ENCODE measurements at regions not wholly inside any gene's neighbourhood (a gene's known extent, or its start where the extent isn't known, plus 50 kb on each side); places are given as distances from the start of the nearest gene placed in this dataset.

DNA sequence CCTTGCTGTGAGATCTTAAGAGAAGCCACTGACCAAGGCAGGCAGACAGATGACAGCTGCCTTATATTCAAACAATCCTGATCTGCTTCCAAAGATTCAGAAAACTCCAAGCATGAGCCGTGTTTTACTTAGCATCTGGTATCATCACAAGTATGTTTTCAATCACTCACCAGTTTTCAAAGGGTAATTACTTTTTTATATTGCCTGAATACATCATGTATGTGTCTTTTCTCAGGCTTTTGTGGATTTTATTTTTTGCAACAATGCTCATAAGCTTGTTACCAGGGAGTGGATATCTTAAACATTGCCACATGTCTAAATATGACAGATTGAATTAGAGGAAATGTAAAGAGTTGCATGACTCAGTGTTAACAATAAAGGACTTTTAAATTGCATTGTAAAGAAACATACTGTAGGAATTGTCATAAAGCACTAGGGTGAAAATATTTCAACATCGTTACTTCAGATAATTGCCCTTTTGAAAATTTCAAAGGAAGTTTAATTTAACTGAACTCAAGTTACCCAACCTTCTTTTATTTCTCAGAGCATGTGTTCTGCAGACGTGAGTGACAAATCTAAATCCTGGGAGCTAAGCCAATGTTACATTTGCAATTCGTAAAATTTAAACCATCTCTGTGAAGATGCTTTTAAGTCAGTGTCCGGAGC, 326.1 kb downstream of the PLK2 start:
- H3K4me3 ChIP-seq (replicated peaks; ENCODE audit: low read depth, low read length) = no peak overlapping the region
- peak; percentile 75 for DNase-seq (ENCODE audit: low read depth)
- no peak for TF ChIP-seq CTCF (IDR thresholded peaks at IDR 0.05; ENCODE audit: low read length, missing control alignments)

GRCh38 chr5:58133216-58133615, 326.7 kb downstream of the PLK2 start:
- TF ChIP-seq CTCF (IDR thresholded peaks at IDR 0.05; ENCODE audit: low read length, missing control alignments) = no peak
- no peak for DNase-seq (ENCODE audit: low read depth)
- no peak overlapping the region for H3K4me3 ChIP-seq (replicated peaks; ENCODE audit: low read depth, low read length)

DNA sequence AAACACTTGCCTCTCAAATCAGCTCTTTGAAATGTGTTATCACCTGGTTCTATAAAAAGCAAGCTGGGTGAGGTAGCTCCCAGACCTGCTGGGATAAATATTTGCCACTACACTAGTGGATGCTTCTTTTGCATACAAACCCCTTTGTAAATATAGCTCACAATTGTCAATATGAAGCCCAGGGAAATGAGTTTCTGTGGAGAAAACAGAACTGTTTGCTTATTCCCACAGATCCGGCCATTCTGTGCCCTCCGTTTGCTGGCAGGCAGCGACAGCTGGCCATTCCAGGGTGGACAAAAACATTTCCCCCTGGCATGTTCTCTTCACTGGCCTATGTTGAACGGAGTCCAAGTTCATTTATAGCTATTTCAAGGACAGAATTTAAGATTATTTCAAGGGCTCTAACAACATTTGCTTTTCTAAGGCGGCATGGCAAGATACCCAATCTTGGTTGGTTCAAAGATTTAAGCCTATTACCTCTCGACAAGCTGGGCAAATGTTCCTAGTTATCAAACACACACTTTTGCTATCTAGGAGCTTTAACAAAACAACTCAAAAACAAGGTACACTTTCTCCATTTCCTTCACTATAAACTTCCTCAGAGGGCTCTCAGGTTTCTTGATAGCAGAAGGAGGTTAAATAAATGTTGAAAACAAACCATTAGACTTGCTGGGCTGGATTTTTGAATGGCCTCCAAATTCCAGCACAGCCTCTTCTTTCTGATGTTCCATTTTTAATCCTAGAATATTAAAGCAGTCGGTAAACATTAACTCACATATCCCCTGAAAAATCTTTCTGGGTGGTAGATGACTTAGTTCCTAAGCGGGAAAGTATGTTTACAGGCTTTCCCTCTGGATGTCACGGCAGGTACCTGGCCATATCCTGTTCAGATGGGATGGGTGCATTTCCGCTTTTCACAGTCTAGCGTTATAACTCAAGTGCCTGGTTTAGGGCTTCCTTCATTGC, 332.3 kb downstream of the PLK2 start:
- no peak for TF ChIP-seq CTCF (IDR thresholded peaks at IDR 0.05; ENCODE audit: low read length, missing control alignments)
- no peak overlapping the region for H3K4me3 ChIP-seq (replicated peaks; ENCODE audit: low read depth, low read length)
- no peak for DNase-seq (ENCODE audit: low read depth)

DNA sequence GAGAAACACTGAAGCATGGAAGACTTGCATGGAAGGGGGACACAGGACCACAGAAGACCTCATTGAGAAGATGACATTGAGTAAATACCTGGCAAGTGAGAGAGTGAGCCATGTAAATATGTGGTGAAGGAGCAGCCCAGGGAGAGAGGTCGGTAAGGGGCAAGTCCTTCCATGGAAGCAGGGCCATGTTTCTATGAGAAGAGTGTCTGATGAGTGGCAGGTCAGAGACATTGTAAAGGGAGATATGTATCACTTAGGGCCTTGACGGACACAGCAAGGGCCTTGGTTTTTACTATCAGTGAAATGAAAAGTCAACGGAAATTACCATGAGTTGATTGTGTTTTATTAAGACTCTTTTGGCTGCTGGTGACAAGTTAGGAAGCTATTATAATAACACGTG, 336.4 kb downstream of the PLK2 start:
- no peak overlapping the region for H3K4me3 ChIP-seq (replicated peaks; ENCODE audit: low read depth, low read length)
- DNase-seq (ENCODE audit: low read depth) = no peak
- TF ChIP-seq CTCF (IDR thresholded peaks at IDR 0.05; ENCODE audit: low read length, missing control alignments) = no peak

GRCh38 chr5:58122848-58123392, 337.0 kb downstream of the PLK2 start:
- DNase-seq (ENCODE audit: low read depth) = no peak
- TF ChIP-seq CTCF (IDR thresholded peaks at IDR 0.05; ENCODE audit: low read length, missing control alignments) = no peak
- no peak overlapping the region for H3K4me3 ChIP-seq (replicated peaks; ENCODE audit: low read depth, low read length)

GRCh38 chr5:58122157-58122556, 337.7 kb downstream of the PLK2 start:
- DNase-seq (ENCODE audit: low read depth) = no peak
- H3K4me3 ChIP-seq (replicated peaks; ENCODE audit: low read depth, low read length) = no peak overlapping the region
- no peak for TF ChIP-seq CTCF (IDR thresholded peaks at IDR 0.05; ENCODE audit: low read length, missing control alignments)
